ENCODE measurements at regions not wholly inside any gene's neighbourhood (a gene's known extent, or its start where the extent isn't known, plus 50 kb on each side); places are given as distances from the start of the nearest gene placed in this dataset.
"Not testable (repeated sequence)": the region's sequence is repeated elsewhere in the genome, so short reads cannot be mapped to it uniquely, and the experiment has no call there.

DNA sequence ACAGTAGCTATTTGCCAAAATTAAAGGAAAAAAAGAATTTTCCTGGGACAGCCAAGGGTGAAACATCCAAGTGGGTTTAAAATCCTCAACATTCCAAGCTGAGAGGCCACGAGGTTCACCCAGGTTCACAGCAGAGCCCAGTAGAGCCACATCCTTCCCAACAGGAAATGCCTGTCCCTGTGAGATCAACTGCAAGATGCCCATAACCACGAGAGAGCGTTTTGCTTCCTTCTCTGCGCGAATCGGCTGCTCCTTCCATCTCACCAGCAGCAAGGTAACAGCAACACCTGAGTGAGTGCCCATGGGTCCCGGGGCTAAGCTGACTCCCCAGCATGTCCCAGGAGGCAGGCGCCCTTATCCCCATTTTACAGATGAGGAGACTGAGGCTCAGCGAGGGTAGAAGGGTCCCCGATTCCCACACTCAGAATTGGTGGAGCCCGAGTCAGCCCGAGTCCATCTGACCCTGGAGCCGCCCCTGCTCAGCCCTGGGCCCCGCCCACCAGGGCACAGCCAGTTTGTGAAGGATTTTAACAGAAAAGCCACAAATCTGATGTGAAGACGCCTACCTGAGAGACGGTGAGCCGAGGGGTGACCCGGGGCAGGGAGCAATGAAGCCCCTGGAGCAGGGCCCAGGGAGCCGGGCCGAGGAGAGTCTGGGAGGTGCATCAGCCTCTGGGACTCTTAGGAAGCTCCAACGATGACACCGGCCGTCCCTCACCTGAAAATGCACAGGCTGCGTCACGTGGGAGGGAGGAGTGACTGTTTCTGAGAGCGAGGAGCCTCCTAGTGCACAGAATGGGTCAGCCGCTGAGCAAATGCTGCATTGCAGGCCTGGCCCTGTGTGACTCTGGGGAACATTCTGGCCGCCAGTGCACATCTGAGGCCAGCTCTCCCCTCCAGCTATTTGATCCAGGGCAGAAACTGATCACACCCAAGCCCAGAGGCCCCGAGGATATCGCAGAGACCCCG, 236.9 kb upstream of the SFSWAP start:
- Mint-ChIP-seq H3K36me3 (ENCODE audit: low read depth) (no peaks in the 10 kb centered on the region), H3K4me3 (no peak overlapping the region), H3K4me1 (peaks cover 2% of the 10 kb centered on the region), H3K27ac (no peak overlapping the region), H3K9me3 (ENCODE audit: low read depth) (no peaks in the 10 kb centered on the region), H3K27me3 (peaks cover 2% of the 10 kb centered on the region)
- DNase-seq (no peak), ATAC-seq (peak; percentile 40)
- CTCF ChIA-PET, result no interaction called here
- intact Hi-C loops (cut with DNase I, micrococcal nuclease), result no loop called here
- POLR2A ChIA-PET, result no interaction called here

- H3K4me3 Mint-ChIP-seq; H3K36me3 Mint-ChIP-seq (ENCODE audit: low read depth); H3K27me3 Mint-ChIP-seq; POLR2A ChIA-PET; H3K4me1 Mint-ChIP-seq; H3K9me3 Mint-ChIP-seq (ENCODE audit: low read depth); H3K27ac Mint-ChIP-seq; intact Hi-C loops (cut with DNase I, micrococcal nuclease); CTCF ChIA-PET: not testable (repeated sequence)
- ATAC-seq (peak; percentile 86), DNase-seq (peak; percentile 33)
Measured at GRCh38 chr12:131475012-131475411, 235.9 kb upstream of the SFSWAP start.

DNA sequence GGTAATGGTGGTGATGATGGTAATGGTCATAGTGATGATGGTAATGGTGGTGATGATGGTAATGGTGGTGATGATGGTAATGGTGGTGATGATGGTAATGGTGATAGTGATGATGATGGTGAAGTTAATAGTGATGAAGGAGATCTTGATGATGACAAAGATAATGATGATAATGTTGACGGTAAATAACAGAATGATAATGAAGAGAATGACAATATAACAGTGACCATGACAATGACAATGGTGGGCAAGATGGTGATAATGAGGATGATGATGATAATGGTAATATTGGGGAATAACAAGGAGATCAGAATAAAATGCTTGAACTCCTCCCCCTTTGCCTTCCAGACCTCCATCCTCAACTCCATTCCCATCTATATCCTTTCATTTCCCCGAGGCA, 233.3 kb upstream of the SFSWAP start:
- Mint-ChIP-seq H3K27me3 (no peaks in the 10 kb centered on the region), H3K4me3 (no peak overlapping the region), H3K9me3 (ENCODE audit: low read depth) (no peaks in the 10 kb centered on the region), H3K36me3 (ENCODE audit: low read depth) (no peaks in the 10 kb centered on the region), H3K27ac (no peak overlapping the region), H3K4me1 (peaks cover 2% of the 10 kb centered on the region)
- no peak for DNase-seq
- ChIA-PET CTCF (no interaction called here), POLR2A (no interaction called here)
- ATAC-seq, result no peak
- intact Hi-C loops (cut with DNase I, micrococcal nuclease), result no loop called here

DNA sequence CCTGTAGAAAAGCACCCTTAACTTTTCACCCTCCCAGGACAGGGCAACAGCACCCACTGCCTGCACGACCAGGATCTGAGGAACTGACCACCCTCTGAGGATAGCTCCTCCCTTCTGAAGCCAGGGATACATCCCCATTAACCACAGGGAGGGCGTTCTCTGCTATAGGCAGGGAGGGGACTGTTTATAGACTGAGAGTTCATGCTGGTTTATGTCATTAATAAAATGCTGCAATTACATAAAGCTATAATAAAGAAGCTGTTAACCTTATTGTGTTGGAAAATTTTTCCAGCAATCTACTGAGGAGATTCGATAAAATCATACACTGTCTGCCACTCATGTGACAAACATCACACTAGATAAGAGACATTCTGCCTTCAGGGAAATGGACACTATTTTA, 232.4 kb upstream of the SFSWAP start:
- ATAC-seq (no peak), DNase-seq (no peak)
- no peaks in the 10 kb centered on the region for H3K27me3 Mint-ChIP-seq
- CTCF ChIA-PET, result interaction anchor here (0.6 kb wide), 1 partner anchor 20 kb away, joined by 3 read pairs; no protein-coding TSS in a partner anchor
- H3K4me1 Mint-ChIP-seq, result peaks cover 2% of the 10 kb centered on the region
- no peaks in the 10 kb centered on the region for H3K36me3 Mint-ChIP-seq (ENCODE audit: low read depth)
- no peaks in the 10 kb centered on the region for H3K9me3 Mint-ChIP-seq (ENCODE audit: low read depth)
- intact Hi-C loops (cut with DNase I, micrococcal nuclease), result no loop called here
- POLR2A ChIA-PET, result no interaction called here
- no peak overlapping the region for H3K4me3 Mint-ChIP-seq
- H3K27ac Mint-ChIP-seq, result no peak overlapping the region

- intact Hi-C loops (cut with DNase I, micrococcal nuclease), result no loop called here
- DNase-seq (no peak), ATAC-seq (no peak)
- CTCF ChIA-PET, result no interaction called here
- Mint-ChIP-seq H3K27ac (no peak overlapping the region), H3K4me3 (no peak overlapping the region), H3K9me3 (ENCODE audit: low read depth) (no peaks in the 10 kb centered on the region), H3K27me3 (no peaks in the 10 kb centered on the region), H3K36me3 (ENCODE audit: low read depth) (no peaks in the 10 kb centered on the region), H3K4me1 (no peaks in the 10 kb centered on the region)
- POLR2A ChIA-PET, result no interaction called here
Measured at GRCh38 chr12:131482199-131482598, 228.7 kb upstream of the SFSWAP start.

DNA sequence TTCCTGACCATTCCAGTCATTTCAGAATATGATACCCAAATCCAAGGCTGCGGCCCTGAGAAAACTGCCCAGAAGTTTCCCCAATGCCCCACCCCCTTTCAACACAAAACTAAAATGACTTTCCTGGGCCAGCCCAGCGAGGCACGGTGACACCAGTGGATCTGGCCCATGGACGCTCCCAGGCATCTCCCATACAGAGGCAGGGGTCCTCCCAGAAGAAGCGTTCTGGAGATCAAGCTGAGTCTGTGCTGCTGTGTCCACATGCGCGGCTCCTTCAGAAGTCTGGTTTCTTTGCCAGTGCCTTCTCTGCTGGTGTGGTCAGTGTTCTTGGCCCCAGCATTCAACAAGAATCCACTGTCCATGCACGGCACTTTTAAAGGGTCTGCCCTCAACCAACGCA, 228.2 kb upstream of the SFSWAP start:
- H3K27ac Mint-ChIP-seq, result no peak overlapping the region
- no peaks in the 10 kb centered on the region for H3K9me3 Mint-ChIP-seq (ENCODE audit: low read depth)
- intact Hi-C loops (cut with DNase I, micrococcal nuclease), result no loop called here
- CTCF ChIA-PET, result no interaction called here
- no peaks in the 10 kb centered on the region for H3K27me3 Mint-ChIP-seq
- no peaks in the 10 kb centered on the region for H3K36me3 Mint-ChIP-seq (ENCODE audit: low read depth)
- DNase-seq, result no peak
- POLR2A ChIA-PET, result no interaction called here
- peaks cover 4% of the 10 kb centered on the region for H3K4me1 Mint-ChIP-seq
- no peak overlapping the region for H3K4me3 Mint-ChIP-seq
- no peak for ATAC-seq

- Mint-ChIP-seq H3K4me1 (peaks cover 6% of the 10 kb centered on the region), H3K36me3 (ENCODE audit: low read depth) (no peaks in the 10 kb centered on the region), H3K4me3 (no peak overlapping the region), H3K27me3 (no peaks in the 10 kb centered on the region), H3K9me3 (ENCODE audit: low read depth) (no peaks in the 10 kb centered on the region), H3K27ac (no peak overlapping the region)
- CTCF ChIA-PET, result interaction anchor here (0.5 to 0.7 kb wide), 2 partner anchors 117 to 130 kb away, joined by 3 read pairs; no protein-coding TSS in a partner anchor
- DNase-seq (no peak), ATAC-seq (no peak)
- intact Hi-C loops (cut with DNase I, micrococcal nuclease), result no loop called here
- POLR2A ChIA-PET, result no interaction called here
Measured at GRCh38 chr12:131486451-131487230, 224.2 kb upstream of the SFSWAP start.

GRCh38 chr12:131487388-131488124, 223.3 kb upstream of the SFSWAP start:
- Mint-ChIP-seq H3K4me3 (no peak overlapping the region), H3K4me1 (peaks cover 6% of the 10 kb centered on the region), H3K27me3 (no peaks in the 10 kb centered on the region), H3K9me3 (ENCODE audit: low read depth) (no peaks in the 10 kb centered on the region), H3K27ac (no peak overlapping the region), H3K36me3 (ENCODE audit: low read depth) (no peaks in the 10 kb centered on the region)
- ATAC-seq (peak; percentile 65), DNase-seq (no peak)
- ChIA-PET CTCF (no interaction called here), POLR2A (no interaction called here)
- intact Hi-C loops (cut with DNase I, micrococcal nuclease), result no loop called here

DNA sequence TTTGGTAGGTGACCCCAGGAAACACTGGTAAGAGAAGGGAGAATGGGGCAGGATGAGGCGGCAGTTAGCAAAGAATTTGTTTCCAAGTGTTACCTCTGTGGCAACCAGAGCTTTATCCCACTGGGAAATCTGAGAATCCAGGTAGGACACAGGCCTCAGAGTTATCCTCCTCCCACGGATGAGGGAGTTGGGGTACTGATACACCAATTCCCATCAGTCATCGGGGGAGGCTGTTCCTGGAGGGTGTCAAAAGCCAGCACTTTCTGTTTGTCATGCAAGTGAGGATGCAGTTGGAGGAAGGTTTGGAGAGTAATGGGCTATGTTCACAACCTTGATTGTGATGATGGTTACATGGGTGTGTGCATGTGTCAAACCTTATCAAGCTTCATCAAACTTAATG, 221.2 kb upstream of the SFSWAP start:
- DNase-seq (no peak), ATAC-seq (no peak)
- intact Hi-C loops (cut with DNase I, micrococcal nuclease), result loop anchor here (5.0 kb wide), 1 partner anchor 322 kb away; no protein-coding TSS in a partner anchor
- H3K36me3 Mint-ChIP-seq (ENCODE audit: low read depth), result no peaks in the 10 kb centered on the region
- H3K4me3 Mint-ChIP-seq, result no peak overlapping the region
- H3K27ac Mint-ChIP-seq, result no peak overlapping the region
- POLR2A ChIA-PET, result no interaction called here
- no peaks in the 10 kb centered on the region for H3K9me3 Mint-ChIP-seq (ENCODE audit: low read depth)
- peaks cover 6% of the 10 kb centered on the region for H3K4me1 Mint-ChIP-seq
- CTCF ChIA-PET, result no interaction called here
- H3K27me3 Mint-ChIP-seq, result no peaks in the 10 kb centered on the region

DNA sequence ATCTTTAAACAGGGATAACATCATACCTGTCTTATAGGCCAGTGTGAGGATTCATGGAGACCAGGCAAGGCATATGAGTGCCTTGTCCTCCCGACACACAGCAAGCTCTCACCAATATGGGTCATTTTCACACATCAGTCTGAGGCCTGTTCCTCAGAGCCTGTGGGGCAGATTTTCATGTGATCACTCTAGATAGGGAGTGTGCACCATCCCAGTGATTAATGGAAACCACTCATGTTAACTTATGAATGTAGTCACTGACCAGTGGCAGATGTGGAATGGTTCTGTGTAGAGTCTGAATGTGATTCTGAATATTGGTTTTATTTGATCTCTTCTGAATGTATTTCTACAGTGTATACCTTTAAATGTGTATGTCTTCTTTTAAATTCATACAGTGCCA, 219.7 kb upstream of the SFSWAP start:
- no peaks in the 10 kb centered on the region for H3K27me3 Mint-ChIP-seq
- peaks cover 6% of the 10 kb centered on the region for H3K4me1 Mint-ChIP-seq
- DNase-seq (no peak), ATAC-seq (no peak)
- H3K9me3 Mint-ChIP-seq (ENCODE audit: low read depth), result no peaks in the 10 kb centered on the region
- POLR2A ChIA-PET, result interaction anchor here (0.9 kb wide), 1 partner anchor 326 kb away, joined by 3 read pairs; no protein-coding TSS in a partner anchor
- H3K36me3 Mint-ChIP-seq (ENCODE audit: low read depth), result no peaks in the 10 kb centered on the region
- H3K27ac Mint-ChIP-seq, result no peak overlapping the region
- CTCF ChIA-PET, result no interaction called here
- no peak overlapping the region for H3K4me3 Mint-ChIP-seq
- intact Hi-C loops (cut with DNase I, micrococcal nuclease), result loop anchor here (5.0 kb wide), 1 partner anchor 324 kb away; no protein-coding TSS in a partner anchor

DNA sequence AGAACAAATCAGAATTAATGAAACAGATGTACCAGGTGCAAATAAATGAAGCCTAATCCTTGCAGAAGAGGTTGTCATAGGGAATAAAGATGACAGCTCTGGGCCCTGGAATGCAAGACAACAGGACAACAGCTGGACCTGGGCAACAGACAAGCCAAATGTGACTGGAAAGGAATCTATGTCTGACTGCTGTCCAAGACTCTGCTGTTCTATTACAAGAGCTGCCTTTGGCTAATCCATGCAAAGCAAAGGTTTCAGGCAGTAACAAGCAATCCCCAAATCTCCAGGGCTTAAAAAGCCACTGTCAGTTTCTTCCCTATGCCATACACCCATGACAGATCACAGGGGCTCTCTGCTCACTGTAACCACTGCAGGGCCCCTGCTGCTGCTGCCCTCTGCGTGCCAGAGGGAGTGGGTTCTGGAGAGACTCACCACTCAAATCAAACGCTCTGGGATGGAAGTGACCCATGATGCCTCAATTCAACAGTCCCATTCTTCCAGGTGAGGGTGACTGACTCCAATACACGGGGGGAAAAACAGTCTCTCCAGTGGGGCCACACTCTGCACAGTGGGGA, 218.9 kb upstream of the SFSWAP start:
- ATAC-seq, result no peak
- no peaks in the 10 kb centered on the region for H3K36me3 Mint-ChIP-seq (ENCODE audit: low read depth)
- ChIA-PET CTCF (no interaction called here), POLR2A (interaction anchor here (0.9 kb wide), 1 partner anchor 327 kb away, joined by 3 read pairs; no protein-coding TSS in a partner anchor)
- no peaks in the 10 kb centered on the region for H3K27me3 Mint-ChIP-seq
- intact Hi-C loops (cut with DNase I, micrococcal nuclease), result loop anchor here (5.0 kb wide), 1 partner anchor 325 kb away; no protein-coding TSS in a partner anchor
- no peak overlapping the region for H3K4me3 Mint-ChIP-seq
- no peak overlapping the region for H3K27ac Mint-ChIP-seq
- H3K9me3 Mint-ChIP-seq (ENCODE audit: low read depth), result no peaks in the 10 kb centered on the region
- DNase-seq, result no peak
- H3K4me1 Mint-ChIP-seq, result peaks cover 6% of the 10 kb centered on the region
